Mesothelial cell of epicardium (in vitro differentiated cells): ENCODE measurements at regions not wholly inside any gene's neighbourhood (a gene's known extent, or its start where the extent isn't known, plus 50 kb on each side); places are given as distances from the start of the nearest gene placed in this dataset.
"Not testable (repeated sequence)": the region's sequence is repeated elsewhere in the genome, so short reads cannot be mapped to it uniquely, and the experiment has no call there.

Experiments
- DNase-seq, 2 experiments: peaks; one replicate each; pipeline ENCODE4 v3.0.0; 2021; ENCODE audit warnings: low spot score in 2 of 2; ENCODE audit not compliant: unreplicated experiment in 2 of 2
- H3K27ac Mint-ChIP-seq: 2 replicates; pipeline ENCODE4 v1.8.0; 2021; ENCODE audit warnings: mixed read lengths
- H3K27me3 Mint-ChIP-seq: 2 replicates; pipeline ENCODE4 v1.8.0; 2021; ENCODE audit warnings: low read depth, mixed read lengths
- H3K36me3 Mint-ChIP-seq: 2 replicates; pipeline ENCODE4 v1.8.0; 2021; ENCODE audit warnings: mixed read lengths
- H3K4me1 Mint-ChIP-seq: 2 replicates; pipeline ENCODE4 v1.8.0; 2021; ENCODE audit warnings: mixed read lengths
- H3K4me3 Mint-ChIP-seq: 2 replicates; pipeline ENCODE4 v1.8.0; 2021; ENCODE audit warnings: mild to moderate bottlenecking, moderate library complexity, mixed read lengths
- H3K9me3 Mint-ChIP-seq: 2 replicates; pipeline ENCODE4 v1.8.0; 2021; ENCODE audit warnings: mixed read lengths
- CTCF ChIP-seq: fragments of 200-600 bp; sonication (generic); IDR thresholded peaks from one replicate; pipeline ENCODE4 v1.5.0; 2021; ENCODE audit warnings: antibody characterized with exemption; ENCODE audit not compliant: unreplicated experiment

- DNase-seq = no peak
- no peak overlapping the region for H3K4me3 Mint-ChIP-seq
- no peak for TF ChIP-seq CTCF
- H3K27ac Mint-ChIP-seq = no peak overlapping the region
- peaks cover 8% of the 10 kb centered on the region for H3K9me3 Mint-ChIP-seq
- H3K36me3 Mint-ChIP-seq = no peaks in the 10 kb centered on the region
- H3K27me3 Mint-ChIP-seq = no peaks in the 10 kb centered on the region
- H3K4me1 Mint-ChIP-seq = peaks cover 21% of the 10 kb centered on the region
Observed at GRCh38 chr5:56757077-56757476, 58.3 kb upstream of the MAP3K1 start.

- DNase-seq = no peak
- H3K9me3 Mint-ChIP-seq = peaks cover 15% of the 10 kb centered on the region
- peaks cover 8% of the 10 kb centered on the region for H3K4me1 Mint-ChIP-seq
- H3K27me3 Mint-ChIP-seq = no peaks in the 10 kb centered on the region
- TF ChIP-seq CTCF = no peak
- H3K4me3 Mint-ChIP-seq = no peak overlapping the region
- peaks cover 2% of the 10 kb centered on the region for H3K36me3 Mint-ChIP-seq
- H3K27ac Mint-ChIP-seq = no peak overlapping the region
Observed at GRCh38 chr5:56755036-56755555, 60.3 kb upstream of the MAP3K1 start.

- not testable (repeated sequence) for H3K36me3 Mint-ChIP-seq, H3K4me3 Mint-ChIP-seq, H3K4me1 Mint-ChIP-seq, DNase-seq, H3K27me3 Mint-ChIP-seq, H3K27ac Mint-ChIP-seq
- H3K9me3 Mint-ChIP-seq = peaks cover 15% of the 10 kb centered on the region
Observed at GRCh38 chr5:56753588-56753987, 61.8 kb upstream of the MAP3K1 start.

- no peak for DNase-seq
- no peak for TF ChIP-seq CTCF
- Mint-ChIP-seq H3K9me3 (peaks cover 15% of the 10 kb centered on the region), H3K4me3 (no peak overlapping the region), H3K4me1 (no peaks in the 10 kb centered on the region), H3K27me3 (no peaks in the 10 kb centered on the region), H3K36me3 (peaks cover 2% of the 10 kb centered on the region), H3K27ac (no peak overlapping the region)
Observed at GRCh38 chr5:56751572-56752313, 63.6 kb upstream of the MAP3K1 start.

GRCh38 chr5:56749842-56750241 lies 65.5 kb upstream of the MAP3K1 start:
- Mint-ChIP-seq H3K36me3 (peaks cover 2% of the 10 kb centered on the region), H3K27me3 (no peaks in the 10 kb centered on the region), H3K4me1 (peaks cover under 1% of the 10 kb centered on the region), H3K4me3 (no peak overlapping the region), H3K27ac (no peak overlapping the region), H3K9me3 (peaks cover 15% of the 10 kb centered on the region)
- no peak for TF ChIP-seq CTCF
- no peak for DNase-seq

GRCh38 chr5:56746553-56747339 lies 68.6 kb upstream of the MAP3K1 start:
- H3K27ac Mint-ChIP-seq = no peak overlapping the region
- H3K9me3 Mint-ChIP-seq = peaks cover 3% of the 10 kb centered on the region
- no peak overlapping the region for H3K4me3 Mint-ChIP-seq
- peaks cover 2% of the 10 kb centered on the region for H3K36me3 Mint-ChIP-seq
- TF ChIP-seq CTCF = no peak
- no peaks in the 10 kb centered on the region for H3K27me3 Mint-ChIP-seq
- no peak for DNase-seq
- H3K4me1 Mint-ChIP-seq = peaks cover 2% of the 10 kb centered on the region
